PFSK-1 (cell line): ENCODE measurements at regions not wholly inside any gene's neighbourhood (a gene's known extent, or its start where the extent isn't known, plus 50 kb on each side); places are given as distances from the start of the nearest gene placed in this dataset.

Source experiments
- FOXP2 ChIP-seq: optimal IDR thresholded peaks from 2 replicates; pipeline ENCODE3; 2011; ENCODE audit warnings: borderline replicate concordance, control low read depth, inconsistent platforms; ENCODE audit not compliant: insufficient read depth; ENCODE audit errors: extremely low read length, extremely low read depth
- POLR2AphosphoS5 ChIP-seq: IDR thresholded peaks from 2 replicates; pipeline ENCODE4 v1.6.1; 2012; ENCODE audit warnings: low read depth, mild to moderate bottlenecking, control low read depth, low read length, moderate library complexity
- SIN3A ChIP-seq: IDR thresholded peaks from 2 replicates; pipeline ENCODE4 v1.6.1; 2012; ENCODE audit warnings: mild to moderate bottlenecking, low read length, moderate library complexity, borderline replicate concordance; ENCODE audit not compliant: insufficient read depth
- TAF1 ChIP-seq: IDR thresholded peaks from 2 replicates; pipeline ENCODE4 v1.6.1; 2012; ENCODE audit warnings: low read length, control low read depth, borderline replicate concordance; ENCODE audit not compliant: insufficient read depth
- TF ChIP-seq, protein P1 (sequence below), 2 experiments: IDR thresholded peaks; 2 replicates each; pipeline versions ENCODE4 v1.6.1 to v1.8.0; 2011 to 2012; ENCODE audit warnings: low read depth in 2 of 2, low read length in 2 of 2, control low read depth in 1 of 2, inconsistent platforms in 1 of 2, mild to moderate bottlenecking in 1 of 2, moderate library complexity in 1 of 2; ENCODE audit not compliant: insufficient read depth in 1 of 2

DNA sequence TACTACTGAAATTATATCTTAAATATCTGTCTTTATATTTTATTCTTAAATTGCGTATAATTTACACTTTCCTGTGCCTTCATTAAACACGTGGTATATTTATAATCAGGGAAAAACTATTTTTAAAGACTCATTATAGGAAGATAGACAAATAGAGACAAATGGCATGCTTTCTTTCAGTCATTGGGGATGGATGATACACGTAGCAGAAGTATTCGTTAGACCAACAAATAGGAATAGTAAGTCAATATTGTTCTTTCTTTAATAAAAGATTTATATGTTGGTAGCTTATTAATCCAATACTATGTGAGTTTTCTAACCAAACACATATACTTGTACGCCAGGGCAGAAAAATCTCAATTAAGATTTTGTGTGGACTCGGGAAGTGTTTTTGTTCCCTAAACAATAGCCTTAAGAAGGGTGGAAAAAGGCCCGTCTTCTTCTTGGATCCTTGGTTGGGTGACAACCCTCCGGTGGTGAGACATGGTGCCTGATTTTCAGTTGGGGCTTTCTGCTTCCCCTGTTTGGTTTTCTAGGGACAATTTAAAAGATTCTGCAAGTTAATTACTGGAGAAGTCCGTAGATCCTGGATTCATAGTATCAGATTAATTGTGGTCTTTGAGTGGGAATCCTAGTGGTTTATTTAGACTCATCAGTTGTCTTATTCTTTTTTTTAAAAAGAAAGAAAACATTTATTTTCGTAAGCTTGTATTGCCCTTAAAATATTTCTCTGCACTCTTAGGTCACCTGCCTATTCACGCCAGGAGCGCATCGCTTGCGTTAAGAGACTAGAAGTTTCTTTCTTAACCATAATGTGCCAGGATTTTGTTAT, 83.5 kb upstream of the WNT7B start:
- TF ChIP-seq POLR2AphosphoS5, result no peak
- TF ChIP-seq SIN3A, result no peak

DNA sequence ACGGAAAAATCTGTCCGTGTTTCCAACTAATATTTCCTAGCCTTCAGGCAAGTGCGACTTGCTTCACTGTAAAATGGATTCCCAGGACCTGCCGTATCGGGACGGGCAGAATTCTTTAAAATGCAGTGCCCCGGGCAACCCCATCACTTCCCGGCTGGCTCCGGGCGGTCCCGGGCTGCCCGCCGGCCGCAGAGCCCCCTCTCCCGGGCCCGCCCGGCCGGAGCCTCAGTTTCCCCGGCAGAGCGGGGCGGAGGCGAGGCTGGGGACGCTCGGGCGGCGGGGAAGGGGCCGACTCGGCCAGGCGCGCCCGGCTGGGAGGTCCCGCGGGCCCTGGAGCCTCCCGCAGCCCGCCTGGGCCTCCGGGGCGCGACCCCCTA, 84.2 kb upstream of the WNT7B start:
- TF ChIP-seq, protein P1, sequence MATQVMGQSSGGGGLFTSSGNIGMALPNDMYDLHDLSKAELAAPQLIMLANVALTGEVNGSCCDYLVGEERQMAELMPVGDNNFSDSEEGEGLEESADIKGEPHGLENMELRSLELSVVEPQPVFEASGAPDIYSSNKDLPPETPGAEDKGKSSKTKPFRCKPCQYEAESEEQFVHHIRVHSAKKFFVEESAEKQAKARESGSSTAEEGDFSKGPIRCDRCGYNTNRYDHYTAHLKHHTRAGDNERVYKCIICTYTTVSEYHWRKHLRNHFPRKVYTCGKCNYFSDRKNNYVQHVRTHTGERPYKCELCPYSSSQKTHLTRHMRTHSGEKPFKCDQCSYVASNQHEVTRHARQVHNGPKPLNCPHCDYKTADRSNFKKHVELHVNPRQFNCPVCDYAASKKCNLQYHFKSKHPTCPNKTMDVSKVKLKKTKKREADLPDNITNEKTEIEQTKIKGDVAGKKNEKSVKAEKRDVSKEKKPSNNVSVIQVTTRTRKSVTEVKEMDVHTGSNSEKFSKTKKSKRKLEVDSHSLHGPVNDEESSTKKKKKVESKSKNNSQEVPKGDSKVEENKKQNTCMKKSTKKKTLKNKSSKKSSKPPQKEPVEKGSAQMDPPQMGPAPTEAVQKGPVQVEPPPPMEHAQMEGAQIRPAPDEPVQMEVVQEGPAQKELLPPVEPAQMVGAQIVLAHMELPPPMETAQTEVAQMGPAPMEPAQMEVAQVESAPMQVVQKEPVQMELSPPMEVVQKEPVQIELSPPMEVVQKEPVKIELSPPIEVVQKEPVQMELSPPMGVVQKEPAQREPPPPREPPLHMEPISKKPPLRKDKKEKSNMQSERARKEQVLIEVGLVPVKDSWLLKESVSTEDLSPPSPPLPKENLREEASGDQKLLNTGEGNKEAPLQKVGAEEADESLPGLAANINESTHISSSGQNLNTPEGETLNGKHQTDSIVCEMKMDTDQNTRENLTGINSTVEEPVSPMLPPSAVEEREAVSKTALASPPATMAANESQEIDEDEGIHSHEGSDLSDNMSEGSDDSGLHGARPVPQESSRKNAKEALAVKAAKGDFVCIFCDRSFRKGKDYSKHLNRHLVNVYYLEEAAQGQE (IDR thresholded peaks at IDR 0.05; ENCODE audit: insufficient read depth in 1 of 2, low read depth in 2 of 2, low read length in 2 of 2), result no peak
- TF ChIP-seq SIN3A (no peak), TAF1 (no peak), POLR2AphosphoS5 (no peak), FOXP2 (no peak)

DNA sequence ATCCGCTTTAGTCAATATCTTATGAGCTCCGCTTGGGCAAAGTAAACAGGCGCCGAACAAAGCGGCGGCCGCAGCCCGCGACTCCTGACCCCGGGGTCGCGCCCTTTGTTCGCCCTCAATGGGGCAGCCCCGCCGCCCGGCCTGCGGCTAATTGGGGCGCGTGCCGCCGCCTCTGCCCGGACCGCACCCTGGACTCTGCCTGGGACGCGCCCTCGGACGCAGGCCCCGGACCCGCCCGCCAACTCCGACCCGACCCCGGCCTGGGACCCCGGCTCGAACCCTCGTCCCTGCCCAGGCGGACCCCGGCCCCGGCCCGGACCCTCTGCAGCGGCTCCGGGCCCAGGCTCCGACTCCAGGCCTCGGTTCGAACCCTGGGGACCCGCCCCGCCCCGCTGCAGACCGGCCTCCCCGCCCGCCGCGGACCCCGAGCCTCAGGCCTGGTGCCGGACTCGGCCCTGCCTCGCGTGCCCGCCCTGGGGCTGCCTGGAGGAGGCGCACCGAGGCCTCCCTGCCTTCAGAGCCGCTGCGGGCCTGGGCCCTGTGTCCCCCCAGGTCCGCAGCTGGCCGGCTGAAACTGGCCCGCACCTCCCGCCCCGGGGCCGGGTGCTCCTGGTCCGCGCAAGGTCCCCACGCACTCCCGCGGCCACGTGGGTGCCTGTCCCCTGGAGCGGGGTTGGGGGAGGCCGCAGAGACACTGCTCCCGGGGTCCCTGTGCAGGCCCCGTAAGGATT, 84.7 kb upstream of the WNT7B start:
- TF ChIP-seq, protein P1 (IDR thresholded peaks at IDR 0.05; ENCODE audit: insufficient read depth in 1 of 2, low read depth in 2 of 2, low read length in 2 of 2), result no peak
- TF ChIP-seq TAF1 (no peak), POLR2AphosphoS5 (no peak), SIN3A (no peak), FOXP2 (no peak)

DNA sequence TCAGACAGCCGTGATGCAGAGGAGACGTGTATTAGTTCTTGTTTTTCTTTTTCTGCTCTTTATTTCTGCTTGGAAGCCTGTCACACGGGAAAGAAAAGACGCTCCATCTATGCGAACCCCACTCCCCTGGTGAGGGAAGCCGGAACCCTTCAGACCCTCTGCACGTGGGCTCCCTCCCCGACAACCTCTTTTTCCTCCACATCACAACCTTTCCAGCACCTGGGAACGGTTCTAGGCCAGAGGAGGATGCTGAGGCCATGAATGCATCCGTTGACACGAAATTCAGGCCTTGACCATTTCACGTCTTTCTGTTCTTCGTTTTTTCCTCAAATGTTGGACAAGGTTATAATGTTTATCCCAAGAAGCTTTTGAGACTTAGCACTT, 85.3 kb upstream of the WNT7B start:
- TF ChIP-seq POLR2AphosphoS5 (no peak), TAF1 (no peak), SIN3A (no peak), FOXP2 (no peak)
- TF ChIP-seq, protein P1 (IDR thresholded peaks at IDR 0.05; ENCODE audit: insufficient read depth in 1 of 2, low read depth in 2 of 2, low read length in 2 of 2), result no peak

DNA sequence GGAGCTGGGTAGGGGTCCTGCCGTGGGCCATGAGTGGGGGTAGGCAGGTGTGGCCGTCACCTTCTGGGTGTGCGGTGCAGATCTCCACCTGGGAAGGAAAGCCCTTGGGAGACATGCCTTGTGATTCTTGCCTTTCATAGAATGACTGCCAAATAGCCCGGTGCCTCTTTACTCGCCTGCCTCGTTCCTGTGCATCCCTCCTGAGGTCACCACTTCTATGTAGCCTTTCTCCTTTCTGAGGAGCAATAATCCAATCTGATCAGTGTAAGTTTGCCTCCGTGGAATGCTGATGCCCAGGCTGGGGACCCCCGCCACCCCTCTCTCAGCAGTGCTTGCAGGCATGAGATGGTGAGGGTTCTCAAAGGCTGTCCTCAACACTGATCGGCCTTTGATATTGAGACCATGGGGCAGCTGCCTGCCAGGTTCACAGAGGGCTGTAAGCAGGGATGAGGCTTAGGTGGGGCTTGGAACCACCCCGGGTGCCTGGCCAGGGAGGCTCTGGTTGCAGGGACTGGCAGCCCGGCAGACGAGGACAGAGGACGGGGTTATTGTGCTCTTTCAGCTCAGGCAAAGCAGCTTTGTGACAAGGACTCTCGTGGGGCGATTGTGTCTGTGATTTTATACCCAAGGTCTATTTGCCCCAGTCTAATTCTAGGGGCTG, 86.1 kb upstream of the WNT7B start:
- TF ChIP-seq SIN3A (no peak), TAF1 (no peak), POLR2AphosphoS5 (no peak), FOXP2 (no peak)
- TF ChIP-seq, protein P1 (IDR thresholded peaks at IDR 0.05; ENCODE audit: insufficient read depth in 1 of 2, low read depth in 2 of 2, low read length in 2 of 2), result no peak
